HEK293 (cell line): ENCODE measurements at regions not wholly inside any gene's neighbourhood (a gene's known extent, or its start where the extent isn't known, plus 50 kb on each side); places are given as distances from the start of the nearest gene placed in this dataset.

ENCODE experiments used
- CTCF ChIA-PET: fragments of 350-600 bp; formaldehyde crosslinking; extraction: SDS; loops from one replicate; lab custom pipeline; 2021; ENCODE audit warnings: antibody characterized with exemption; lab: Yijun Ruan, JAX
- POLR2A ChIA-PET: fragments of 300-600 bp; formaldehyde crosslinking; extraction: SDS; loops from one replicate; lab custom pipeline; 2020; ENCODE audit warnings: antibody characterized with exemption, inconsistent platforms; lab: Yijun Ruan, JAX
- H3K27ac ChIP-seq: fragments of 200-500 bp; sonication (Bioruptor generic); 2 replicates; pipeline ENCODE4 v1.5.1; 2014; ENCODE audit warnings: low read depth, low read length, control low read depth, inconsistent platforms; ENCODE audit errors: extremely low read depth
- H3K36me3 ChIP-seq, 2 experiments: fragments of 200-500 bp in 1 of 2; sonication (Bioruptor generic) in 1 of 2; 1 replicate in 1 of 2; 2 replicates in 1 of 2; pipeline ENCODE4 v1.5.1; 2014 to 2017; ENCODE audit warnings: inconsistent platforms in 2 of 2, low read length in 2 of 2; ENCODE audit not compliant: control insufficient read depth in 2 of 2, insufficient read depth in 1 of 2
- H3K4me1 ChIP-seq: fragments of 200-500 bp; sonication (Bioruptor generic); 2 replicates; pipeline ENCODE4 v1.5.1; 2014; ENCODE audit warnings: mild to moderate bottlenecking, low read length, inconsistent platforms; ENCODE audit not compliant: control insufficient read depth, insufficient read depth
- H3K4me3 ChIP-seq: 2 replicates; pipeline ENCODE4 v1.5.1; 2011; ENCODE audit warnings: low read depth, mild to moderate bottlenecking, control low read depth, low read length, moderate library complexity
- H3K9me3 ChIP-seq: fragments of 200-500 bp; sonication (Bioruptor generic); 2 replicates; pipeline ENCODE4 v1.5.1; 2014; ENCODE audit warnings: low read depth, low read length, inconsistent platforms; ENCODE audit not compliant: control insufficient read depth, insufficient read depth
- EGR2 ChIP-seq: fragments of 450-650 bp; formaldehyde crosslinking; IDR thresholded peaks from 2 replicates; pipeline ENCODE4 v1.5.1; 2016; ENCODE audit warnings: low read depth, missing biosample characterization, missing genetic modification characterization
- IKZF3 ChIP-seq: fragments of 450-650 bp; IDR thresholded peaks from 2 replicates; pipeline ENCODE4 v1.5.0; 2018; ENCODE audit warnings: missing biosample characterization, mild to moderate bottlenecking, missing genetic modification characterization, moderate library complexity
- KLF10 ChIP-seq: fragments of 450-650 bp; IDR thresholded peaks from 2 replicates; pipeline ENCODE4 v1.5.1; 2018; ENCODE audit warnings: missing biosample characterization, mild to moderate bottlenecking, missing genetic modification characterization
- KLF16 ChIP-seq: fragments of 450-650 bp; formaldehyde crosslinking; IDR thresholded peaks from 2 replicates; pipeline ENCODE4 v1.5.1; 2017; ENCODE audit warnings: missing biosample characterization, missing genetic modification characterization
- PRDM1 ChIP-seq: fragments of 450-650 bp; formaldehyde crosslinking; IDR thresholded peaks from 2 replicates; pipeline ENCODE4; 2016; ENCODE audit warnings: missing biosample characterization, missing genetic modification characterization
- ZBTB1 ChIP-seq: fragments of 450-650 bp; formaldehyde crosslinking; IDR thresholded peaks from 2 replicates; pipeline ENCODE4 v1.5.1; 2016; ENCODE audit warnings: missing biosample characterization, missing genetic modification characterization
- ZBTB8A ChIP-seq: fragments of 450-650 bp; formaldehyde crosslinking; IDR thresholded peaks from 2 replicates; pipeline ENCODE4 v1.5.1; 2016; ENCODE audit warnings: missing biosample characterization, missing genetic modification characterization
- ZNF132 ChIP-seq: fragments of 450-650 bp; formaldehyde crosslinking; IDR thresholded peaks from 2 replicates; pipeline ENCODE4 v1.5.1; 2017; ENCODE audit warnings: missing biosample characterization, missing genetic modification characterization, borderline replicate concordance
- ZNF138 ChIP-seq: fragments of 450-650 bp; formaldehyde crosslinking; IDR thresholded peaks from 2 replicates; pipeline ENCODE4 v1.5.1; 2016; ENCODE audit warnings: missing biosample characterization, missing genetic modification characterization, borderline replicate concordance
- ZNF174 ChIP-seq: fragments of 450-650 bp; formaldehyde crosslinking; IDR thresholded peaks from 2 replicates; pipeline ENCODE4 v1.5.0; 2017; ENCODE audit warnings: missing biosample characterization, mild to moderate bottlenecking, missing genetic modification characterization
- ZNF175 ChIP-seq: fragments of 450-650 bp; formaldehyde crosslinking; IDR thresholded peaks from 2 replicates; pipeline ENCODE4 v1.5.1; 2016; ENCODE audit warnings: missing biosample characterization, missing genetic modification characterization
- ZNF2 ChIP-seq: fragments of 450-650 bp; formaldehyde crosslinking; IDR thresholded peaks from 2 replicates; pipeline ENCODE4 v1.5.1; 2016; ENCODE audit warnings: missing biosample characterization, missing genetic modification characterization
- ZNF214 ChIP-seq: fragments of 450-650 bp; formaldehyde crosslinking; IDR thresholded peaks from 2 replicates; pipeline ENCODE4 v1.5.1; 2017; ENCODE audit warnings: missing biosample characterization, mild to moderate bottlenecking, missing genetic modification characterization, borderline replicate concordance
- ZNF24 ChIP-seq: fragments of 450-650 bp; formaldehyde crosslinking; IDR thresholded peaks from 2 replicates; pipeline ENCODE4 v1.5.1; 2016; ENCODE audit warnings: missing biosample characterization, missing genetic modification characterization
- ZNF292 ChIP-seq: fragments of 450-650 bp; formaldehyde crosslinking; IDR thresholded peaks from 2 replicates; pipeline ENCODE4 v1.5.1; 2016; ENCODE audit warnings: low read depth, missing biosample characterization, missing genetic modification characterization, borderline replicate concordance
- ZNF391 ChIP-seq: fragments of 450-650 bp; formaldehyde crosslinking; IDR thresholded peaks from 2 replicates; pipeline ENCODE4 v1.5.1; 2016; ENCODE audit warnings: low read depth, missing biosample characterization, missing genetic modification characterization, borderline replicate concordance
- ZNF549 ChIP-seq: fragments of 450-650 bp; IDR thresholded peaks from 2 replicates; pipeline ENCODE4 v1.5.1; 2018; ENCODE audit warnings: missing biosample characterization, missing genetic modification characterization, mild to moderate bottlenecking, inconsistent platforms, moderate library complexity
- ZNF654 ChIP-seq: fragments of 450-650 bp; formaldehyde crosslinking; IDR thresholded peaks from 2 replicates; pipeline ENCODE4 v1.5.1; 2016; ENCODE audit warnings: low read depth, missing biosample characterization, missing genetic modification characterization
- ZNF660 ChIP-seq: fragments of 450-650 bp; IDR thresholded peaks from 2 replicates; pipeline ENCODE4 v1.5.1; 2018; ENCODE audit warnings: missing biosample characterization, mild to moderate bottlenecking, missing genetic modification characterization
- ZNF677 ChIP-seq: fragments of 450-650 bp; IDR thresholded peaks from 2 replicates; pipeline ENCODE4 v1.5.0; 2018; ENCODE audit warnings: missing biosample characterization, mild to moderate bottlenecking, missing genetic modification characterization, moderate library complexity
- TF ChIP-seq, protein P1 (sequence below): fragments of 450-650 bp; formaldehyde crosslinking; IDR thresholded peaks from 2 replicates; pipeline ENCODE4 v1.5.1; 2016; ENCODE audit warnings: missing biosample characterization, missing genetic modification characterization
- TF ChIP-seq, protein P2 (sequence below): fragments of 450-650 bp; formaldehyde crosslinking; IDR thresholded peaks from 2 replicates; pipeline ENCODE4 v1.5.1; 2017; ENCODE audit warnings: missing biosample characterization, missing genetic modification characterization
- TF ChIP-seq, protein P3 (sequence below): fragments of 450-650 bp; formaldehyde crosslinking; optimal IDR thresholded peaks from 2 replicates; pipeline ENCODE3; 2016; ENCODE audit warnings: missing biosample characterization, mild to moderate bottlenecking, missing genetic modification characterization
- TF ChIP-seq, protein P4 (sequence below): fragments of 450-650 bp; formaldehyde crosslinking; IDR thresholded peaks from 2 replicates; pipeline ENCODE4 v1.5.1; 2016; ENCODE audit warnings: missing biosample characterization, missing genetic modification characterization

DNA sequence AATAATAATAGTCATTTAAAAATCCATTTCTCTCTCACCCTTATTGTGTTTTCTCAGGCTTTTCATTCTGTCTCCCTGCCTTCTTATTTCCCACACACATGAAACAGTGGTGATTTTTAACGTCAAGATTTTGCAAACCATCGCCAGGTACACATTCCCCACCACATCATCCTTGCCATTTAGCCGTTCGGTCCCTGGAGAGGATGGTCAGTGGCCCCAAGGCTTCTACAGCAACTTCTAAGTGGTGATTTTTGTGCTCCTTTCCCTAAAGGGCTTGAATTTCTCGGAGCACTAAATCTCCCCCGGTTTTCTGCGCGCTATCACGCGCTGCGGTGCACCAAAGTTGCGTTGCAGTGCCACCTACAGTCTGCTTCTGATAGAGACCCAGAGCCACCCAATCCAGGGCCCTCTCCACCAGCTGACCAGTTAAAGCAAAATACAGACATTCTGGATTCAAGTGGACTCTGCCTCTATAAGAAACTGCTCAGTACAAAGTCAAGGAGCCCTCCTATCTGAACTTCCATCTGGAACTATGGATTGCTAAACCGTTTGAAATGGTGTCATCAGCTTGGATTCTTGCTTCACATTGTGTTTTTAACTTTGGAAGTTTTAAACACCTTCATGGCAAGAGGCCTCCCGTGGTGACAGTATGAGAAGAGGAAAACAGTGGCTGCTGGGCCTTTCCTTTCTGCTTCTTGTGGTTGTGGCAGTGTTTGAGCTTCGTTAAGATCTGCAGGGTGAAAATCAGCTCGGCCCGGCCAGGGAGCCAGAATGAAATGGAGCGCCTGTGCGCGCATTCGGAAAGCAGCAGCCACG, 234.0 kb downstream of the SPTSSA start:
- Histone ChIP-seq H3K4me1 (no peaks in the 10 kb centered on the region), H3K36me3 (no peaks in the 10 kb centered on the region)
- TF ChIP-seq EGR2 (tag by site-specific recombination) (no peak), ZNF654 (tag by site-specific recombination) (peak; percentile 84), ZNF549 (tag by site-specific recombination) (no peak), ZNF391 (tag by site-specific recombination) (no peak), ZNF138 (tag by site-specific recombination) (no peak), IKZF3 (no peak), ZNF2 (tag by site-specific recombination) (0 out of 2 replicates have a peak, but pooled peaks have one; percentile 21), ZNF24 (tag by site-specific recombination) (no peak), ZNF660 (tag by site-specific recombination) (peak; percentile 36; the same call in 1 of the 2 replicates), PRDM1 (no peak), ZBTB1 (no peak), KLF16 (no peak)
- TF ChIP-seq, protein P1, sequence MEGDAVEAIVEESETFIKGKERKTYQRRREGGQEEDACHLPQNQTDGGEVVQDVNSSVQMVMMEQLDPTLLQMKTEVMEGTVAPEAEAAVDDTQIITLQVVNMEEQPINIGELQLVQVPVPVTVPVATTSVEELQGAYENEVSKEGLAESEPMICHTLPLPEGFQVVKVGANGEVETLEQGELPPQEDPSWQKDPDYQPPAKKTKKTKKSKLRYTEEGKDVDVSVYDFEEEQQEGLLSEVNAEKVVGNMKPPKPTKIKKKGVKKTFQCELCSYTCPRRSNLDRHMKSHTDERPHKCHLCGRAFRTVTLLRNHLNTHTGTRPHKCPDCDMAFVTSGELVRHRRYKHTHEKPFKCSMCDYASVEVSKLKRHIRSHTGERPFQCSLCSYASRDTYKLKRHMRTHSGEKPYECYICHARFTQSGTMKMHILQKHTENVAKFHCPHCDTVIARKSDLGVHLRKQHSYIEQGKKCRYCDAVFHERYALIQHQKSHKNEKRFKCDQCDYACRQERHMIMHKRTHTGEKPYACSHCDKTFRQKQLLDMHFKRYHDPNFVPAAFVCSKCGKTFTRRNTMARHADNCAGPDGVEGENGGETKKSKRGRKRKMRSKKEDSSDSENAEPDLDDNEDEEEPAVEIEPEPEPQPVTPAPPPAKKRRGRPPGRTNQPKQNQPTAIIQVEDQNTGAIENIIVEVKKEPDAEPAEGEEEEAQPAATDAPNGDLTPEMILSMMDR, result peak; percentile 53
- TF ChIP-seq, protein P2, sequence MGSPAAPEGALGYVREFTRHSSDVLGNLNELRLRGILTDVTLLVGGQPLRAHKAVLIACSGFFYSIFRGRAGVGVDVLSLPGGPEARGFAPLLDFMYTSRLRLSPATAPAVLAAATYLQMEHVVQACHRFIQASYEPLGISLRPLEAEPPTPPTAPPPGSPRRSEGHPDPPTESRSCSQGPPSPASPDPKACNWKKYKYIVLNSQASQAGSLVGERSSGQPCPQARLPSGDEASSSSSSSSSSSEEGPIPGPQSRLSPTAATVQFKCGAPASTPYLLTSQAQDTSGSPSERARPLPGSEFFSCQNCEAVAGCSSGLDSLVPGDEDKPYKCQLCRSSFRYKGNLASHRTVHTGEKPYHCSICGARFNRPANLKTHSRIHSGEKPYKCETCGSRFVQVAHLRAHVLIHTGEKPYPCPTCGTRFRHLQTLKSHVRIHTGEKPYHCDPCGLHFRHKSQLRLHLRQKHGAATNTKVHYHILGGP (tag by site-specific recombination), result no peak
- TF ChIP-seq, protein P3, sequence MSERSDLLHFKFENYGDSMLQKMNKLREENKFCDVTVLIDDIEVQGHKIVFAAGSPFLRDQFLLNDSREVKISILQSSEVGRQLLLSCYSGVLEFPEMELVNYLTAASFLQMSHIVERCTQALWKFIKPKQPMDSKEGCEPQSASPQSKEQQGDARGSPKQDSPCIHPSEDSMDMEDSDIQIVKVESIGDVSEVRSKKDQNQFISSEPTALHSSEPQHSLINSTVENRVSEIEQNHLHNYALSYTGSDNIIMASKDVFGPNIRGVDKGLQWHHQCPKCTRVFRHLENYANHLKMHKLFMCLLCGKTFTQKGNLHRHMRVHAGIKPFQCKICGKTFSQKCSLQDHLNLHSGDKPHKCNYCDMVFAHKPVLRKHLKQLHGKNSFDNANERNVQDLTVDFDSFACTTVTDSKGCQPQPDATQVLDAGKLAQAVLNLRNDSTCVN, result peak; percentile 14
- TF ChIP-seq, all 188 proteins: peak for 5
- no peaks in the 10 kb centered on the region for H3K9me3 ChIP-seq
- H3K4me3 ChIP-seq, result no peak overlapping the region
- no peak overlapping the region for H3K27ac ChIP-seq
- ChIA-PET CTCF (interaction anchor here (0.6 to 1.6 kb wide), 23 partner anchors 9 to 1660 kb away, joined by 3 to 6 read pairs (median 3); no protein-coding TSS in a partner anchor), POLR2A (no interaction called here)

DNA sequence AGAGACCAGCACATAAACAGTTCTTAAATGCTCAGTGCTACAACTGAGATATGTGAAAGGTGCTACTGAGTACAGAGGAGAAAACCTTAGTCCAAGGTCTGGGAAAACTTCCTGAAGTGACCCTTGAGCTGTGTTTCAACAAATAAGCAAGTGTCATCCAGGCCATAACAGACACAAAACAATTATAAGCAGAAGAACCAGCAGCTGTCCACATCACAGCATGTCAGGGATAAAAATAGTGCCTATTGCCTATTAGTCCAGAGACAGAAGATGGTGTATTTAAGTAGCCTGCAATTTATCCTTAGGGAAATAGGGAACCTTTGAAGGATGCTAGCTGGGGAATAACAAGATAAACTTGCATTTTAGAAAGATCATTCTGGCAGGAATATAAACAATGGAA, 237.8 kb downstream of the SPTSSA start:
- no peak overlapping the region for H3K27ac ChIP-seq
- CTCF ChIA-PET, result interaction anchor here (0.7 to 3.3 kb wide), 3 partner anchors 57 to 126 kb away, joined by 4 to 16 read pairs (median 4); no protein-coding TSS in a partner anchor
- POLR2A ChIA-PET, result no interaction called here
- no peak for TF ChIP-seq ZBTB8A (tag by site-specific recombination)
- TF ChIP-seq ZNF677 (tag by site-specific recombination), result no peak
- TF ChIP-seq, protein P2 (tag by site-specific recombination), result no peak
- no peak for TF ChIP-seq ZNF174 (tag by site-specific recombination)
- TF ChIP-seq ZNF175 (tag by site-specific recombination), result no peak
- TF ChIP-seq, protein P4, sequence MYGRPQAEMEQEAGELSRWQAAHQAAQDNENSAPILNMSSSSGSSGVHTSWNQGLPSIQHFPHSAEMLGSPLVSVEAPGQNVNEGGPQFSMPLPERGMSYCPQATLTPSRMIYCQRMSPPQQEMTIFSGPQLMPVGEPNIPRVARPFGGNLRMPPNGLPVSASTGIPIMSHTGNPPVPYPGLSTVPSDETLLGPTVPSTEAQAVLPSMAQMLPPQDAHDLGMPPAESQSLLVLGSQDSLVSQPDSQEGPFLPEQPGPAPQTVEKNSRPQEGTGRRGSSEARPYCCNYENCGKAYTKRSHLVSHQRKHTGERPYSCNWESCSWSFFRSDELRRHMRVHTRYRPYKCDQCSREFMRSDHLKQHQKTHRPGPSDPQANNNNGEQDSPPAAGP (tag by site-specific recombination), result no peak
- TF ChIP-seq ZNF132, result no peak
- no peak for TF ChIP-seq ZNF214 (tag by site-specific recombination)
- no peak for TF ChIP-seq KLF10 (tag by site-specific recombination)
- no peak for TF ChIP-seq ZNF292 (tag by site-specific recombination)

More for the DNA sequence above, 237.8 kb downstream of the SPTSSA start:
- Histone ChIP-seq H3K36me3 (no peaks in the 10 kb centered on the region), H3K4me3 (no peak overlapping the region), H3K4me1 (no peaks in the 10 kb centered on the region), H3K9me3 (no peaks in the 10 kb centered on the region)
